ENCODE measurements at regions not wholly inside any gene's neighbourhood (a gene's known extent, or its start where the extent isn't known, plus 50 kb on each side); places are given as distances from the start of the nearest gene placed in this dataset.

- Mint-ChIP-seq H3K27me3 (no peaks in the 10 kb centered on the region), H3K9me3 (peaks cover under 1% of the 10 kb centered on the region), H3K36me3 (ENCODE audit: low read depth) (no peaks in the 10 kb centered on the region), H3K27ac (no peak overlapping the region), H3K4me3 (no peak overlapping the region), H3K4me1 (ENCODE audit: low read depth) (no peaks in the 10 kb centered on the region)
- H3K27ac ChIP-seq (ENCODE audit: low read depth in 1 of 2, low read length in 2 of 2): no peak overlapping the region
- ChIA-PET CTCF (no interaction called here), POLR2A (no interaction called here)
- H3K4me3 ChIP-seq (ENCODE audit: low read length): no peak overlapping the region
- H3K36me3 ChIP-seq (ENCODE audit: insufficient read depth, low read length): no peaks in the 10 kb centered on the region
- intact Hi-C loops (cut with DNase I, micrococcal nuclease): no loop called here
- TF ChIP-seq CTCF (IDR thresholded peaks at IDR 0.05): no peak
- ATAC-seq (ENCODE audit: poor library complexity): no peak
- no peaks in the 10 kb centered on the region for H3K4me1 ChIP-seq (ENCODE audit: insufficient read depth, low read length)
- no peaks in the 10 kb centered on the region for H3K9me3 ChIP-seq (ENCODE audit: control insufficient read depth in 1 of 2, insufficient read depth in 1 of 2, low read length in 2 of 2)
- no peaks in the 10 kb centered on the region for H3K27me3 ChIP-seq (ENCODE audit: control insufficient read depth in 1 of 2, insufficient read depth in 2 of 2, low read length in 2 of 2)
- no peak for DNase-seq
Measured at GRCh38 chr1:81308191-81308590, 492.5 kb upstream of the ADGRL2 start.

- DNase-seq: no peak
- Histone ChIP-seq H3K9me3 (ENCODE audit: control insufficient read depth in 1 of 2, insufficient read depth in 1 of 2, low read length in 2 of 2) (no peaks in the 10 kb centered on the region), H3K4me3 (ENCODE audit: low read length) (no peak overlapping the region), H3K27me3 (ENCODE audit: control insufficient read depth in 1 of 2, insufficient read depth in 2 of 2, low read length in 2 of 2) (no peaks in the 10 kb centered on the region), H3K27ac (ENCODE audit: low read depth in 1 of 2, low read length in 2 of 2) (no peak overlapping the region), H3K4me1 (ENCODE audit: insufficient read depth, low read length) (no peaks in the 10 kb centered on the region), H3K36me3 (ENCODE audit: insufficient read depth, low read length) (no peaks in the 10 kb centered on the region)
- no peak for ATAC-seq (ENCODE audit: poor library complexity)
- no peaks in the 10 kb centered on the region for H3K27me3 Mint-ChIP-seq
- no peak overlapping the region for H3K4me3 Mint-ChIP-seq
- H3K4me1 Mint-ChIP-seq (ENCODE audit: low read depth): no peaks in the 10 kb centered on the region
- no peak overlapping the region for H3K27ac Mint-ChIP-seq
- ChIA-PET CTCF (no interaction called here), POLR2A (no interaction called here)
- intact Hi-C loops (cut with DNase I, micrococcal nuclease): no loop called here
- H3K9me3 Mint-ChIP-seq: peaks cover 3% of the 10 kb centered on the region
- no peaks in the 10 kb centered on the region for H3K36me3 Mint-ChIP-seq (ENCODE audit: low read depth)
- no peak for TF ChIP-seq CTCF (IDR thresholded peaks at IDR 0.05)
Measured at GRCh38 chr1:81307786-81308185, 492.9 kb upstream of the ADGRL2 start.

GRCh38 chr1:81305997-81306452 is 494.7 kb upstream of the ADGRL2 start:
- no peak overlapping the region for H3K27ac Mint-ChIP-seq
- ChIA-PET CTCF (no interaction called here), POLR2A (no interaction called here)
- no peak for TF ChIP-seq CTCF (IDR thresholded peaks at IDR 0.05)
- peaks cover 5% of the 10 kb centered on the region for H3K9me3 Mint-ChIP-seq
- Histone ChIP-seq H3K36me3 (ENCODE audit: insufficient read depth, low read length) (no peaks in the 10 kb centered on the region), H3K27ac (ENCODE audit: low read depth in 1 of 2, low read length in 2 of 2) (no peak overlapping the region), H3K27me3 (ENCODE audit: control insufficient read depth in 1 of 2, insufficient read depth in 2 of 2, low read length in 2 of 2) (no peaks in the 10 kb centered on the region), H3K4me3 (ENCODE audit: low read length) (no peak overlapping the region), H3K9me3 (ENCODE audit: control insufficient read depth in 1 of 2, insufficient read depth in 1 of 2, low read length in 2 of 2) (no peaks in the 10 kb centered on the region), H3K4me1 (ENCODE audit: insufficient read depth, low read length) (no peaks in the 10 kb centered on the region)
- DNase-seq (no peak), ATAC-seq (ENCODE audit: poor library complexity) (no peak)
- no peak overlapping the region for H3K4me3 Mint-ChIP-seq
- no peaks in the 10 kb centered on the region for H3K27me3 Mint-ChIP-seq
- intact Hi-C loops (cut with DNase I, micrococcal nuclease): no loop called here
- no peaks in the 10 kb centered on the region for H3K4me1 Mint-ChIP-seq (ENCODE audit: low read depth)
- H3K36me3 Mint-ChIP-seq (ENCODE audit: low read depth): no peaks in the 10 kb centered on the region
